ENCODE measurements at regions not wholly inside any gene's neighbourhood (a gene's known extent, or its start where the extent isn't known, plus 50 kb on each side); places are given as distances from the start of the nearest gene placed in this dataset.

- no peak for TF ChIP-seq EP300 (IDR thresholded peaks at IDR 0.05; ENCODE audit: borderline replicate concordance)
- no peak for TF ChIP-seq FOXM1 (IDR thresholded peaks at IDR 0.05; ENCODE audit: borderline replicate concordance, low read depth)
- TF ChIP-seq TCF12 (IDR thresholded peaks at IDR 0.05; ENCODE audit: low read depth) = no peak
- TF ChIP-seq ZBTB7A (IDR thresholded peaks at IDR 0.05; ENCODE audit: low read depth) = no peak
- TF ChIP-seq EGR1 (IDR thresholded peaks at IDR 0.05) = no peak
- no peak for TF ChIP-seq TAF1 (IDR thresholded peaks at IDR 0.05; ENCODE audit: low read depth)
Measured at GRCh38 chr1:234838182-234838581, 228.2 kb upstream of the IRF2BP2 start.

DNA sequence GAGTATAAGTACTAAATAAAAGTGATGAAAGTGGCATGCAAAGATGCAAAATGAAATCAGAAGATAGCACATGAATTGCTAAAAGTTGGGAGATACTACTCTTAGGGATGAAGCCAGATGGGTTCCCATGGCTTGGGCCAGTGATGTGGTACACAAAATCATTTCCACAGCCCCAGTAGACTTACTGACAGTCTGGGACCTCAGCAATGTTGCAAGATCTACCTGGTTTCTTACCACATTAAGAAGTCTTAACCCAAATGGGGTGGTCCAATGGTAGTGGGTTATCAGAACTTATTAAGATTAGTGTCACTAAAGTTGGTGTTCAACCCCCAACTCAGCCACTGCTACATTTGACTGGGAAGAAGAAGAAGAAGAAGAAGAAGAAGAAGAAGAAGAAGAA is 227.7 kb upstream of the IRF2BP2 start:
- TF ChIP-seq TAF1 (IDR thresholded peaks at IDR 0.05; ENCODE audit: low read depth) (no peak), CEBPB (IDR thresholded peaks at IDR 0.05) (no peak), FOXM1 (IDR thresholded peaks at IDR 0.05; ENCODE audit: borderline replicate concordance, low read depth) (no peak), RAD21 (IDR thresholded peaks at IDR 0.05; ENCODE audit: low read depth) (no peak), CREB1 (IDR thresholded peaks at IDR 0.05; ENCODE audit: low read depth) (no peak), TCF12 (IDR thresholded peaks at IDR 0.05; ENCODE audit: low read depth) (no peak), TEAD4 (IDR thresholded peaks at IDR 0.05) (no peak), EGR1 (IDR thresholded peaks at IDR 0.05) (no peak), NFIC (IDR thresholded peaks at IDR 0.05) (no peak), YY1 (IDR thresholded peaks at IDR 0.05; ENCODE audit: low read depth) (no peak), USF1 (IDR thresholded peaks at IDR 0.05) (no peak), EP300 (IDR thresholded peaks at IDR 0.05; ENCODE audit: borderline replicate concordance) (no peak), ZBTB7A (IDR thresholded peaks at IDR 0.05; ENCODE audit: low read depth) (no peak), REST (IDR thresholded peaks at IDR 0.05; ENCODE audit: low read depth) (no peak)
- TF ChIP-seq, protein P1, sequence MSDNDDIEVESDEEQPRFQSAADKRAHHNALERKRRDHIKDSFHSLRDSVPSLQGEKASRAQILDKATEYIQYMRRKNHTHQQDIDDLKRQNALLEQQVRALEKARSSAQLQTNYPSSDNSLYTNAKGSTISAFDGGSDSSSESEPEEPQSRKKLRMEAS (IDR thresholded peaks at IDR 0.05) = no peak

DNA sequence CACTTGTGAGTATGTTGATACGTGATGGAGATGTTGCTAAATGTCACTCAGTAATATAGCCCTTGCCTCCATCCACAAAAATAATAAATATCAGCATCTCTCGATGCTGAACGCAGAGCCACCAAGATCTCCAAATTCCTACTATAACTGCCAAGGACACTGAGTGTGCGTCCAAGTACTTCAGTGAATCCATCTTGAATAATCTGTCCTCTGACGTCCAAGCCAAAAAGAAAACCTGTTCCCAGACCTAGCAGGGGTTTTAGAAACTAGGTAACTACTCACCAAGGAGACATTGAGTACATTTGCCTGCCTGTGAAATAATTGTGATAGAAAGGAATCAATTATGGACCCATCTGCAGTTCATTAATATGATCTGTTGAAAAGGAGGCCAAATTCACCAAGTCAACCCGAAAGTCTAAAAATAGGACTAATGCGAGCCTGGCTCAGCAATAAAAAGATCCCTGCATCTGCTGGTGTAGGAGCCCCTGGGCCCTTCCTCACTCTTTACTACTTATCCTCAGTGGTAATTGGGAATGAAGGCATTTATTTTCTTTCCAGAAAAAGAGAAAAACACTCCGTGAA is 226.9 kb upstream of the IRF2BP2 start:
- TF ChIP-seq TCF12 (IDR thresholded peaks at IDR 0.05; ENCODE audit: low read depth) = no peak
- TF ChIP-seq TEAD4 (IDR thresholded peaks at IDR 0.05) = no peak
- no peak for TF ChIP-seq NFIC (IDR thresholded peaks at IDR 0.05)
- TF ChIP-seq ZBTB7A (IDR thresholded peaks at IDR 0.05; ENCODE audit: low read depth) = no peak
- TF ChIP-seq FOXM1 (IDR thresholded peaks at IDR 0.05; ENCODE audit: borderline replicate concordance, low read depth) = no peak
- TF ChIP-seq EP300 (IDR thresholded peaks at IDR 0.05; ENCODE audit: borderline replicate concordance) = no peak
- TF ChIP-seq, protein P1 (IDR thresholded peaks at IDR 0.05) = no peak
- no peak for TF ChIP-seq REST (IDR thresholded peaks at IDR 0.05; ENCODE audit: low read depth)

DNA sequence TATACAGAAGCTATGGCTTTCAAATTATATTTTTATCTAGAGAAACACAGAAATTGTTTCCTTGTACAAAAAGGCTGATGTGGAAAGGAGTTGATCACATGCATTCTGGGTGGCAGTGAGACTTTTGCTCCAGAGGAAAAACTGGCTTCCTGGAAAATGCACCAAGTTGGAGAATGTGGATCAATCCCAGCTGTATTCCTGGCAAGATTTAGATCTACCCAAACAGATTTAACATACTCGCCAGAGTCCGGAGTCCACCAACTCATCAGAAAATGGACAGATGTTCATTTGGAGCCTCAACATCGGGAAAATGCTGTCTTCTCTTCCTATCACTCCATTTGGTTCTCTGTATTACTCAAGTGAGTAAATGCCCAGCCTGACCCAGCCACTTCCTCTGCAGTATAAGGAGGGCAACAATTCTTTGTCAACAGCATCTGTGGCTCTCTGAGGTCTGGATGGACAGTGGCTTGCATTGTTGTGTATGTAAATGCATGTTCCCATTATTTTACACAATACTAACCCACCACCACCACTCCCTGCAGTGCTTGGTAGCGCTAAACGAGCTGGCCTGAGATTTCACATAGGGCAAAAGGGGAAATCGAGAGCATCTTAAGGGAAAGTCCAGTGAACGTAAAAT is 226.2 kb upstream of the IRF2BP2 start:
- TF ChIP-seq USF1 (IDR thresholded peaks at IDR 0.05) = no peak
- TF ChIP-seq YY1 (IDR thresholded peaks at IDR 0.05; ENCODE audit: low read depth) = no peak
- TF ChIP-seq, protein P1 (IDR thresholded peaks at IDR 0.05) = no peak
- TF ChIP-seq TEAD4 (IDR thresholded peaks at IDR 0.05) = no peak
- TF ChIP-seq REST (IDR thresholded peaks at IDR 0.05; ENCODE audit: low read depth) = no peak
- TF ChIP-seq CREB1 (IDR thresholded peaks at IDR 0.05; ENCODE audit: low read depth) = no peak
- no peak for TF ChIP-seq TCF12 (IDR thresholded peaks at IDR 0.05; ENCODE audit: low read depth)
- no peak for TF ChIP-seq EGR1 (IDR thresholded peaks at IDR 0.05)
- no peak for TF ChIP-seq NFIC (IDR thresholded peaks at IDR 0.05)
- TF ChIP-seq EP300 (IDR thresholded peaks at IDR 0.05; ENCODE audit: borderline replicate concordance) = no peak
- no peak for TF ChIP-seq ZBTB7A (IDR thresholded peaks at IDR 0.05; ENCODE audit: low read depth)
- no peak for TF ChIP-seq TAF1 (IDR thresholded peaks at IDR 0.05; ENCODE audit: low read depth)
- TF ChIP-seq RAD21 (IDR thresholded peaks at IDR 0.05; ENCODE audit: low read depth) = no peak
- no peak for TF ChIP-seq FOXM1 (IDR thresholded peaks at IDR 0.05; ENCODE audit: borderline replicate concordance, low read depth)
- TF ChIP-seq CEBPB (IDR thresholded peaks at IDR 0.05) = no peak
